ENCODE measurements at regions not wholly inside any gene's neighbourhood (a gene's known extent, or its start where the extent isn't known, plus 50 kb on each side); places are given as distances from the start of the nearest gene placed in this dataset.

GRCh38 chr4:92198711-92199110, 105.1 kb upstream of the GRID2 start:
- peak; percentile 43 to 77 for DNase-seq (ENCODE audit: low read depth in 2 of 2)
- no peak overlapping the region for H3K4me3 ChIP-seq (replicated peaks in 1 of 2; ENCODE audit: low read depth in 2 of 2, low read length in 2 of 2)
- no peak for TF ChIP-seq CTCF (IDR thresholded peaks at IDR 0.05; ENCODE audit: low read depth, low read length)

- no peak for TF ChIP-seq CTCF (IDR thresholded peaks at IDR 0.05; ENCODE audit: low read depth, low read length)
- H3K4me3 ChIP-seq (replicated peaks in 1 of 2; ENCODE audit: low read depth in 2 of 2, low read length in 2 of 2) = no peak overlapping the region
- no peak for DNase-seq (ENCODE audit: low read depth in 2 of 2)
Measured at GRCh38 chr4:92199135-92199534, 104.6 kb upstream of the GRID2 start.

- no peak overlapping the region for H3K4me3 ChIP-seq (replicated peaks in 1 of 2; ENCODE audit: low read depth in 2 of 2, low read length in 2 of 2)
- TF ChIP-seq CTCF (IDR thresholded peaks at IDR 0.05; ENCODE audit: low read depth, low read length) = no peak
- DNase-seq (ENCODE audit: low read depth in 2 of 2) = no peak
Measured at GRCh38 chr4:92210906-92211305, 92.9 kb upstream of the GRID2 start.

GRCh38 chr4:92215476-92215875, 88.3 kb upstream of the GRID2 start:
- no peak overlapping the region for H3K4me3 ChIP-seq (replicated peaks in 1 of 2; ENCODE audit: low read depth in 2 of 2, low read length in 2 of 2)
- DNase-seq (ENCODE audit: low read depth in 2 of 2) = no peak
- no peak for TF ChIP-seq CTCF (IDR thresholded peaks at IDR 0.05; ENCODE audit: low read depth, low read length)

- TF ChIP-seq CTCF (IDR thresholded peaks at IDR 0.05; ENCODE audit: low read depth, low read length) = no peak
- no peak overlapping the region for H3K4me3 ChIP-seq (replicated peaks in 1 of 2; ENCODE audit: low read depth in 2 of 2, low read length in 2 of 2)
- DNase-seq (ENCODE audit: low read depth in 2 of 2) = peak in 1 of 2 donors; percentile 41
Measured at GRCh38 chr4:92231511-92231910, 72.3 kb upstream of the GRID2 start.

- peak in 1 of 2 donors; percentile 58 for DNase-seq (ENCODE audit: low read depth in 2 of 2)
- H3K4me3 ChIP-seq (replicated peaks in 1 of 2; ENCODE audit: low read depth in 2 of 2, low read length in 2 of 2) = no peak overlapping the region
- no peak for TF ChIP-seq CTCF (IDR thresholded peaks at IDR 0.05; ENCODE audit: low read depth, low read length)
Measured at GRCh38 chr4:92232566-92232965, 71.2 kb upstream of the GRID2 start.
